K562 (cell line): ENCODE measurements at regions not wholly inside any gene's neighbourhood (a gene's known extent, or its start where the extent isn't known, plus 50 kb on each side); places are given as distances from the start of the nearest gene placed in this dataset.

Source experiments
- ATAC-seq: fragments of 200-7000 bp; cut with Tn5 transposase; 3 replicates; pipeline ENCODE4 v1.9.1; 2020; ENCODE audit warnings: moderate library complexity
- BruUV-seq: library from RNA; stranded (reverse); fragments of 400-500 nt; replicated peaks from 2 replicates; lab custom pipeline; 2021; lab: Mats Ljungman, UMichigan
- CTCF ChIA-PET: fragments of 300-600 bp; formaldehyde crosslinking; extraction: SDS; loops from one replicate; lab custom pipeline; 2021; ENCODE audit warnings: low intra/inter-chr PET ratio; lab: Yijun Ruan, JAX
- POLR2A ChIA-PET: fragments of 300-600, 350-650 bp; sonication (Branson Sonifier 250); formaldehyde crosslinking; extraction: SDS; loops from one replicate; lab custom pipeline; 2021; ENCODE audit warnings: antibody characterized with exemption, inconsistent platforms; lab: Yijun Ruan, JAX
- DNase-seq, 4 experiments: peaks; one replicate each; pipeline versions ENCODE4 v3.0.0 to v3.0.0-alpha.2; 2011 to 2018; ENCODE audit warnings: low spot score in 3 of 4, mixed read lengths in 3 of 4; ENCODE audit errors: extremely low read depth in 1 of 4
- FAIRE-seq: peaks from 2 replicates; lab custom pipeline; 2011; peaks lifted over from hg19 to GRCh38; lab: Jason Lieb, UNC
- H2AFZ ChIP-seq: 2 replicates; pipeline ENCODE4 v1.6.0; 2011; ENCODE audit warnings: low read depth, low read length, control low read depth, inconsistent platforms
- H3K27ac ChIP-seq: fragments of 200-600 bp; 3 replicates; pipeline ENCODE4 v1.8.0; 2011; ENCODE audit warnings: low read depth, mild to moderate bottlenecking, control low read depth, inconsistent platforms, low read length, moderate library complexity, mixed read lengths; ENCODE audit errors: extremely low read depth
- H3K27me3 ChIP-seq, 2 experiments: fragments of 300-600 bp in 1 of 2; 2 replicates in 1 of 2; 3 replicates in 1 of 2; pipeline versions ENCODE4 v1.6.0 to v1.8.0; 2011; ENCODE audit warnings: inconsistent platforms in 2 of 2, low read length in 2 of 2, mild to moderate bottlenecking in 1 of 2, mixed read lengths in 1 of 2, moderate library complexity in 1 of 2; ENCODE audit not compliant: control insufficient read depth in 2 of 2, insufficient read depth in 2 of 2
- H3K36me3 ChIP-seq: fragments of 300-600 bp; 3 replicates; pipeline ENCODE4 v1.8.0; 2011; ENCODE audit warnings: mild to moderate bottlenecking, low read length, inconsistent platforms; ENCODE audit not compliant: control insufficient read depth, insufficient read depth
- H3K4me1 ChIP-seq, 2 experiments: fragments of 200-600 bp in 1 of 2; replicated peaks in 1 of 2; 2 replicates in 1 of 2; 3 replicates in 1 of 2; pipeline versions ENCODE4 v1.5.1 to v1.8.0; 2011; ENCODE audit warnings: inconsistent platforms in 2 of 2, low read length in 2 of 2, mild to moderate bottlenecking in 1 of 2, mixed read lengths in 1 of 2, moderate library complexity in 1 of 2; ENCODE audit not compliant: control insufficient read depth in 2 of 2, insufficient read depth in 2 of 2
- H3K4me2 ChIP-seq: 2 replicates; pipeline ENCODE4 v1.6.1; 2011; ENCODE audit warnings: low read length, control low read depth, inconsistent platforms, mixed read lengths; ENCODE audit not compliant: insufficient read depth
- H3K4me3 ChIP-seq: fragments of 200-600 bp; sonication (generic), shearing (Covaris generic); 2 replicates; pipeline ENCODE4 v1.5.1; 2016; ENCODE audit warnings: control low read depth, inconsistent platforms
- H3K79me2 ChIP-seq: fragments of 200-600 bp; 3 replicates; pipeline ENCODE4 v1.8.0; 2011; ENCODE audit warnings: low read length, inconsistent platforms; ENCODE audit not compliant: control insufficient read depth, insufficient read depth
- H3K9ac ChIP-seq, 2 experiments: 2 replicates each; pipeline versions ENCODE4 v1.6.0 to v1.6.1; 2011; ENCODE audit warnings: low read depth in 2 of 2, low read length in 2 of 2, control low read depth in 1 of 2, inconsistent platforms in 1 of 2, mild to moderate bottlenecking in 1 of 2, mixed read lengths in 1 of 2; ENCODE audit not compliant: insufficient read depth in 1 of 2
- H3K9me1 ChIP-seq: one replicate; pipeline ENCODE4 v1.6.0; 2011; ENCODE audit warnings: inconsistent platforms, mild to moderate bottlenecking, low read length, moderate library complexity; ENCODE audit not compliant: control insufficient read depth, insufficient read depth
- H3K9me3 ChIP-seq: replicated peaks from 2 replicates; pipeline ENCODE4 v1.5.1; 2011; ENCODE audit warnings: low read depth, low read length, inconsistent platforms; ENCODE audit not compliant: control insufficient read depth, insufficient read depth
- H4K20me1 ChIP-seq: replicated peaks from 2 replicates; pipeline ENCODE4 v1.6.1; 2011; ENCODE audit warnings: low read length, inconsistent platforms, mixed read lengths; ENCODE audit not compliant: control insufficient read depth, insufficient read depth
- CXXC5 ChIP-seq: fragments of 250-450 bp; sonication (Bioruptor Pico); IDR thresholded peaks from 2 replicates; pipeline ENCODE4 v1.8.0; 2022; ENCODE audit warnings: inconsistent platforms, mild to moderate bottlenecking, moderate library complexity
- FOXM1 ChIP-seq, 2 experiments: fragments of 450-650 bp in 1 of 2; sonication (generic) in 1 of 2; formaldehyde crosslinking in 1 of 2; IDR thresholded peaks; 2 replicates each; pipeline versions ENCODE4 v1.6.1 to v1.9.0; 2017 to 2022; ENCODE audit warnings: low read depth in 2 of 2, mild to moderate bottlenecking in 2 of 2, missing genetic modification reagents in 1 of 2, moderate library complexity in 1 of 2
- HIVEP1 ChIP-seq: fragments of 250-450 bp; sonication (Bioruptor Pico); IDR thresholded peaks from 2 replicates; pipeline ENCODE4 v1.4.0; 2020; ENCODE audit warnings: mild to moderate bottlenecking
- ILF3 ChIP-seq: fragments of 450-650 bp; IDR thresholded peaks from 2 replicates; pipeline ENCODE4 v1.6.1; 2018; ENCODE audit warnings: antibody characterized with exemption, mild to moderate bottlenecking, moderate library complexity, borderline replicate concordance
- KAT2B ChIP-seq: IDR thresholded peaks from one replicate; pipeline ENCODE4 v1.6.1; 2012; ENCODE audit warnings: low read depth, mild to moderate bottlenecking, control low read depth, inconsistent platforms, low read length, moderate library complexity
- MEF2A ChIP-seq: IDR thresholded peaks from 2 replicates; pipeline ENCODE4 v1.6.1; 2011; ENCODE audit warnings: low read depth, mild to moderate bottlenecking, low read length, moderate library complexity; ENCODE audit not compliant: control insufficient read depth
- NCOA4 ChIP-seq: fragments of 450-650 bp; IDR thresholded peaks from 2 replicates; pipeline ENCODE4 v1.6.1; 2018; ENCODE audit warnings: mild to moderate bottlenecking; ENCODE audit not compliant: partially characterized antibody
- NFIX ChIP-seq: fragments of 250-450 bp; sonication (Bioruptor Pico); IDR thresholded peaks from 2 replicates; pipeline ENCODE4 v1.4.0; 2020; ENCODE audit warnings: low read depth, mild to moderate bottlenecking, moderate library complexity
- NR0B1 ChIP-seq: fragments of 450-650 bp; IDR thresholded peaks from one replicate; pipeline ENCODE4 v1.6.1; 2018; ENCODE audit warnings: mild to moderate bottlenecking, moderate library complexity; ENCODE audit not compliant: partially characterized antibody
- NR2C2 ChIP-seq, 2 experiments: fragments of 200-800 bp in 1 of 2; sonication (Bioruptor generic) in 1 of 2; sonication (generic) in 1 of 2; formaldehyde crosslinking in 1 of 2; IDR thresholded peaks; 2 replicates each; pipeline versions ENCODE4 v1.6.1 to v1.8.0; 2016 to 2022; ENCODE audit warnings: mild to moderate bottlenecking in 1 of 2, missing compliant biosample characterization in 1 of 2, missing genetic modification characterization in 1 of 2, missing genetic modification reagents in 1 of 2
- PHF20 ChIP-seq: fragments of 450-650 bp; IDR thresholded peaks from 2 replicates; pipeline ENCODE4 v1.6.1; 2018; ENCODE audit not compliant: partially characterized antibody
- SREBF2 ChIP-seq: sonication (generic); formaldehyde crosslinking; IDR thresholded peaks from 2 replicates; pipeline ENCODE4 v1.4.0; 2020; ENCODE audit warnings: mild to moderate bottlenecking, missing genetic modification reagents
- ZC3H8 ChIP-seq: fragments of 450-650 bp; IDR thresholded peaks from 2 replicates; pipeline ENCODE4 v1.6.1; 2017
- ZNF143 ChIP-seq: sonication (generic); formaldehyde crosslinking; IDR thresholded peaks from 2 replicates; pipeline ENCODE4 v1.9.0; 2022; ENCODE audit warnings: mild to moderate bottlenecking, missing genetic modification reagents
- ZNF146 ChIP-seq: IDR thresholded peaks from one replicate; pipeline ENCODE4 v1.6.1; 2018; ENCODE audit warnings: missing compliant biosample characterization; ENCODE audit not compliant: unreplicated experiment
- ZNF263 ChIP-seq: sonication (generic); formaldehyde crosslinking; IDR thresholded peaks from 2 replicates; pipeline ENCODE4 v1.8.0; 2022; ENCODE audit warnings: mild to moderate bottlenecking, missing genetic modification reagents, borderline replicate concordance
- ZNF347 ChIP-seq: fragments of 450-650 bp; formaldehyde crosslinking; IDR thresholded peaks from 2 replicates; pipeline ENCODE4 v1.4.0; 2020; ENCODE audit warnings: low read depth, mild to moderate bottlenecking, moderate library complexity
- WGBS: fragments of 100-300 bp; shearing (Covaris generic); methylation state at CpG from one replicate; pipeline ENCODE4 v1.1.6; 2016; ENCODE audit warnings: low coverage, mixed read lengths; ENCODE audit not compliant: insufficient coverage; ENCODE audit errors: missing lambda C conversion rate; 5-methylcytosine and 5-hydroxymethylcytosine counted together
- in situ Hi-C: fragments of 300-500 bp; cut with MboI; formaldehyde crosslinking; loops from 4 replicates; pipeline ENCODE4 v1.15.0; 2018; ENCODE audit warnings: inconsistent platforms, mixed read lengths
- intact Hi-C: fragments of 100-400 bp; cut with micrococcal nuclease; formaldehyde crosslinking; loops from 2 replicates; pipeline ENCODE4 v1.14.2; 2022
- TF ChIP-seq, protein P1 (sequence below): sonication (generic); formaldehyde crosslinking; IDR thresholded peaks from 2 replicates; pipeline ENCODE4 v1.5.0; 2020; ENCODE audit warnings: missing genetic modification reagents
- TF ChIP-seq, protein P2 (sequence below): fragments of 250-450 bp; sonication (Bioruptor Pico); IDR thresholded peaks from 2 replicates; pipeline ENCODE4 v1.8.0; 2022; ENCODE audit warnings: inconsistent platforms, mild to moderate bottlenecking, moderate library complexity, borderline replicate concordance

DNA sequence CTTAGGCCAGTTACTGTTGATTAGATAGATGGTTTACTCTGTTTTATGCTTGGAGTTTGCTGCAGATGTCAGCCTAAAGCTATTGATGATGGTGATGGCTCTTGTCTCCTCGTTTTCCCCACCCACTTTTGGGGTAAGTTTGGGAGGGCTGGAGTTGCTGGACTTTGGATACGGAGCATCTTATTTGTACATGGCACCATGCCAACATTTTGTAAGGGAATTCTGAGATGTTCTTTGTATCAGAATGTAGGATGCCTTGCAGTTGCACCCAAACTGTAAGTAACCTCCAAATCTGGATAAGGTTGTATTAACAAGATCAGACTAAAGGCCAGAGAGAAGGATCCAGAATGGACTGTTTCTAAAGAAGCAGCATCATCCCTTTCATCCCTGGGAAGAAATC lies 551.9 kb upstream of the ZFHX3 start (continued):
- TF ChIP-seq ILF3, result no peak
- peak; percentile 58 for TF ChIP-seq NFIX

DNA sequence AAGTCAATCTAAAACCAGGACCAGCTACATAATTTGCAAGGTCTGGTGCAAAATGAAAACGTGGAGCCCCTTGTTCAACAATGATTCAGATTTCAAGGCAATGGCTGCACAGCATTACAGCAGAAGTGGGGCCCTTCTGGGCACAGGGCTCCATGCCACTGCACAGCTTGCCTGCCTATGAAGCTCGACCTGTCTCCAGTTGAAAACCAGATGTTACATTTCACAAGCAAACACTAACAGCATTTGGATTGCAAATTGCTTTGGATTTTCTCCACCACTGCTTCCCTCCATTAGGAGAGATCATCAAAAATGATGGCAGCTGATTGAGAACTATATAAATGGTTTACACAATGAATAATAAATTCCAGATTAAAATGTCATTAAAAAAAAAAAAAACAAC lies 551.4 kb upstream of the ZFHX3 start:
- H3K9me1 ChIP-seq, result no peaks in the 10 kb centered on the region
- no TSS peak for BruUV-seq
- H3K4me2 ChIP-seq, result no peak overlapping the region
- H3K9me3 ChIP-seq, result no peaks in the 10 kb centered on the region
- ATAC-seq, result no peak
- no peaks in the 10 kb centered on the region for H3K36me3 ChIP-seq
- no peaks in the 10 kb centered on the region; a peak in 1 of 5 replicates for H3K27me3 ChIP-seq
- no peak overlapping the region for H3K4me3 ChIP-seq
- ChIA-PET POLR2A (no interaction called here), CTCF (no interaction called here)
- no peak for DNase-seq
- H3K27ac ChIP-seq, result no peak overlapping the region
- H3K79me2 ChIP-seq, result no peaks in the 10 kb centered on the region
- no peaks in the 10 kb centered on the region for H4K20me1 ChIP-seq
- intact Hi-C loops (no loop called here), in situ Hi-C loops (no loop called here)
- H3K4me1 ChIP-seq, result no peaks in the 10 kb centered on the region
- 0% methylated on average over 2 of the region's 2 CpGs for WGBS
- H2AFZ ChIP-seq, result no peak overlapping the region
- no peak overlapping the region for H3K9ac ChIP-seq
- FAIRE-seq, result no peak
- no peak for TF ChIP-seq HIVEP1 (CRISPR knock-in tag)
- no peak for TF ChIP-seq ZC3H8
- no peak for TF ChIP-seq ZNF146 (CRISPR knock-in tag)
- no peak for TF ChIP-seq PHF20
- TF ChIP-seq KAT2B, result no peak
- no peak for TF ChIP-seq FOXM1 (IDR thresholded peaks at IDR 0.05; ENCODE audit: low read depth)
- no peak for TF ChIP-seq FOXM1 (CRISPR knock-in tag; IDR thresholded peaks at IDR 0.05; ENCODE audit: low read depth)
- TF ChIP-seq NR0B1, result no peak
- no peak for TF ChIP-seq NCOA4
- no peak for TF ChIP-seq MEF2A
- TF ChIP-seq, protein P1, sequence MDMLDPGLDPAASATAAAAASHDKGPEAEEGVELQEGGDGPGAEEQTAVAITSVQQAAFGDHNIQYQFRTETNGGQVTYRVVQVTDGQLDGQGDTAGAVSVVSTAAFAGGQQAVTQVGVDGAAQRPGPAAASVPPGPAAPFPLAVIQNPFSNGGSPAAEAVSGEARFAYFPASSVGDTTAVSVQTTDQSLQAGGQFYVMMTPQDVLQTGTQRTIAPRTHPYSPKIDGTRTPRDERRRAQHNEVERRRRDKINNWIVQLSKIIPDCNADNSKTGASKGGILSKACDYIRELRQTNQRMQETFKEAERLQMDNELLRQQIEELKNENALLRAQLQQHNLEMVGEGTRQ, result no peak
- no peak for TF ChIP-seq ZNF263 (CRISPR knock-in tag)
- TF ChIP-seq SREBF2, result no peak
- no peak for TF ChIP-seq ZNF143
- no peak for TF ChIP-seq ZNF347 (CRISPR knock-in tag)
- TF ChIP-seq, protein P2, sequence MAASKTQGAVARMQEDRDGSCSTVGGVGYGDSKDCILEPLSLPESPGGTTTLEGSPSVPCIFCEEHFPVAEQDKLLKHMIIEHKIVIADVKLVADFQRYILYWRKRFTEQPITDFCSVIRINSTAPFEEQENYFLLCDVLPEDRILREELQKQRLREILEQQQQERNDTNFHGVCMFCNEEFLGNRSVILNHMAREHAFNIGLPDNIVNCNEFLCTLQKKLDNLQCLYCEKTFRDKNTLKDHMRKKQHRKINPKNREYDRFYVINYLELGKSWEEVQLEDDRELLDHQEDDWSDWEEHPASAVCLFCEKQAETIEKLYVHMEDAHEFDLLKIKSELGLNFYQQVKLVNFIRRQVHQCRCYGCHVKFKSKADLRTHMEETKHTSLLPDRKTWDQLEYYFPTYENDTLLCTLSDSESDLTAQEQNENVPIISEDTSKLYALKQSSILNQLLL (CRISPR knock-in tag), result no peak
- TF ChIP-seq NR2C2 (CRISPR knock-in tag; IDR thresholded peaks at IDR 0.05), result no peak
- no peak for TF ChIP-seq NR2C2 (tag; IDR thresholded peaks at IDR 0.05)
- no peak for TF ChIP-seq CXXC5 (CRISPR knock-in tag)
